C4-2B (cell line): ENCODE measurements at regions not wholly inside any gene's neighbourhood (a gene's known extent, or its start where the extent isn't known, plus 50 kb on each side); places are given as distances from the start of the nearest gene placed in this dataset.

ENCODE experiments used
- CTCF ChIP-seq: fragments of 450-650 bp; conservative IDR thresholded peaks from 2 replicates; pipeline ENCODE4 v1.5.1; 2017; ENCODE audit warnings: mild to moderate bottlenecking
- ZFX ChIP-seq: fragments of 450-650 bp; IDR thresholded peaks from 2 replicates; pipeline ENCODE4 v1.6.1; 2017

DNA sequence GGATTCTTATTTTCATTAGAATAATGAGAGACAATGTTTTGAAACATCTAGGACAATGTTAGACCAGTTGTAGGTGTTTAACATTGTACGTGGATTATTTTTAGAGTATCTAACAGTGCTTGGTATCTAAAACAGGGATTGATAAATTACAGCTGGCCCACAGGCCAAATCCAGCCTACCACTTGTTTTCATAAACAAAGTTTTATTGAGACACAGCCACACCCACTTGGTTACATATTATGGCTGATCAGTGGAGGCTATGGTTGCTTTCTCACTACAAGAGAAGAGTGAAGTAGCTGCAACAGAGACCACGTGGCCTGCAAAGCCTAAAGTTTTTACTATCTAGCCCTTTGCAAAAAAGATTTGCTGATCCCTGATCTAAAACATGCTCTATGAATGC lies 223.1 kb upstream of the CTNNB1 start:
- TF ChIP-seq CTCF (no peak), ZFX (no peak)
